Lung microvascular endothelial cell (primary cell): ENCODE measurements at regions not wholly inside any gene's neighbourhood (a gene's known extent, or its start where the extent isn't known, plus 50 kb on each side); places are given as distances from the start of the nearest gene placed in this dataset.
"Not testable (repeated sequence)": the region's sequence is repeated elsewhere in the genome, so short reads cannot be mapped to it uniquely, and the experiment has no call there.

Experiments
- DNase-seq, 2 donors: peaks; one replicate each; pipeline versions ENCODE4 v3.0.0 to v3.0.0-alpha.2; 2010; ENCODE audit warnings: low read depth in 2 of 2

DNA sequence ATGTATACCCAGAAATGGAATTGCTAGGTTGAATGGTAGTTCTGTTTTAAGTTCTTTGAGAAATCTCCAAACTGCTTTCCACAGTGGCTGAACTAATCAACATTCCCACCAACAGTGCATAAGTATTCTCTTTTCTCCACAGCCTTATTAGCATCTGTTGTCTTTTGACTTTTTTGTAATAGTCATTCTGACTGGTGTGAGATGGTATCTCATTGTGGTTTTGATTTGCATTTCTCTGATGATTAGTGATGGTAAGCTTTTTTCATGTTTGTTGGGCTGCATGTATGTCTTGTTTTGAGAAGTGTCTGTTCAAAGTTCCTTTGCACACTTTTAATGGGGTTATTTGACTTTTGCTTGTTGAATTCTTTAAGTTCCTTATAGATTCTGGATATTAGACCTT, 52.4 kb upstream of the EHHADH start:
- not testable (repeated sequence) for DNase-seq

DNA sequence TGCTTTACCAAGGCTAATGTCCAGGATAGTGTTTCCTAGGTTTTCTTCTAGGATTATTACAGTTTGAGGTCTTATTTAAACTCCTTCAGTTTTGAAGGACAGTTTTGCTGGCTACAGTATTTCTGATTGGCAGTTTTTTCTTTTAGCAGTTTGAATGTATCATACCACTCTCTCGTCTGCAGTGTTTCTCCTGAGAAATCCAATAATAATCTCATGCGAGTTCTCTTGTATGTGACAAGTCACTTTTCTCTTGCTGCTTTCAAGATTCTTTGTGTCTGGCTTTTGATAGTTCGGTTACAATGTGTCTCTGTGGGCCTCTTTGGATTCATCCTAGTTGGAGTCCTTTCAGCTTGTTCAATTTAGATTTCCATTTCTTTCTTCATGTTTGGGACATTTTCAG, 53.0 kb upstream of the EHHADH start:
- DNase-seq, result no peak

GRCh38 chr3:185308126-185308754, 54.4 kb upstream of the EHHADH start:
- peak; percentile 69 to 75 for DNase-seq

GRCh38 chr3:185309302-185309701, 53.6 kb upstream of the MAP3K13 start:
- DNase-seq, result no peak

DNA sequence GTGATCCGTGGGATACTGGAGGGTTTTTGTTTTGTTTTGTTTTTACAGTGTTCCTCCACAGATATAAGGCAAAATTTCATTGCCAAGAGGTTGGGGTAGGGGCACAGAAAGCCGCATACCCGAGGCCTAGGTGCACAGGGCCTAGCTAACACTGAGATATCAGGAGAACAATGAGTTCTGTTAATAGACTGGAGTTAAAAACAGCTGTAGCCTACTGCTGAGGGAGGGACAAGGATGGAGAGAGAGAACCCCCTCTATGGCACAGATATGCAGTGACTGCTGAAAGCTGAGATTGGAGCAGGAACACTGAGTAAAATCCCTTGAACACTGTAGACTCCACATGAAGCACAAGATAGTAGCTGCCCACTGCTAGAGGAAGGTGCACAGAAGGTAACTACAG, 53.1 kb upstream of the MAP3K13 start:
- no peak for DNase-seq

GRCh38 chr3:185311991-185312390, 50.9 kb upstream of the MAP3K13 start:
- DNase-seq, result no peak
